GM19023 (cell line): ENCODE measurements at regions not wholly inside any gene's neighbourhood (a gene's known extent, or its start where the extent isn't known, plus 50 kb on each side); places are given as distances from the start of the nearest gene placed in this dataset.

Experiments used
- ATAC-seq: cut with Tn5 transposase; IDR thresholded peaks from one replicate; pipeline ENCODE4 v1.9.1; 2021; ENCODE audit warnings: mild to moderate bottlenecking, moderate library complexity; ENCODE audit not compliant: unreplicated experiment

DNA sequence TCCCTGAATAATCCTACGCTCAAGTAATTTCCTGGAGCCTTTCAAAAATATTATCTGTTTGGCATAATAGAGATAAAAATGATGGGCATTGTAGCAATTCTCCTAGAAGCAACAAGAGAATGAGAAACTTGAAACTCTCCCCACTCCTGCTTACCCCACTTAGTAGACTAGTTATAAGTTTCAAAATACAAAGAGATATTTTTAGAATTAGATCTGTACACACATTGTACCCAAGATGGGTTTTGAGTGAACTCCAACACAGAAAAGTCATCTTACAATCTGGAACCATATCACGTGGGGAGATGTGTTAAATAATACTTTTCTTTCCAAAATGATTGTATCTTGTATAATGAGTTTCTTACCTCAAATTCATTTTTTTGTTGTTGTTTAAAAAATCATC, 484.9 kb downstream of the LPIN1 start:
- no peak for ATAC-seq

GRCh38 chr2:12232876-12233275, 483.9 kb upstream of the TRIB2 start:
- ATAC-seq: no peak

DNA sequence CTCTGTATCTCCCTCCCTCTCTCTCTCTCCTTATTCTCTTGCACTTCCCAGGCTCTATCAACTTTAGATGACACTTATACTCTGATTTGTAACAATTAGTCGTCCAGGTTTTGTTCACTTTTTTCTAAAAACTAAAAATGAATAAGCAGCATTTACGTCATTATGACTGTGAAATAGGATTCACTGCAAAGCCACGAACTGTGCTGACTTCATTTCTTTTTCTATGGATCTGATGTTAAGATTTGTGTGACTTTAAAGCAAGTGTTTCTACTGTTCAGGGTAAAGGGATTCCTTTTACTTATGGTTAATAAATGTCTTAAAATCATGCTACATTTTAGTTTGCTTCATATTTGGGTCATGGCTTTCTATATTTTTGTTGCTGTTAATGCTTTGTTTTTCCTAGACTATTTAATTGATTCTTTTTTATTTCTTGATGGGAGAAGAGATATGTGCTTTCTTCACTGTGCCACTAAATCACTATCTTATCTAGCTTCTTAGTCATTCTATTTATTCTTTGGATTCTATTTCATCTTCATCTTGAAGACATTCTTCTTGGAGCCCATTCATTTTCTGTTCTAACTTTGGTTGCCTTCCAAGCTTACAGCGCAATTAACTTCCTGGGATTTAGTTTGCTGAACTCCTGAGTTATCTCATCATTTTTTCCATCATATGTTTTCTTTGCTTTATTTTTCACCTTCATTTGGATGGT, 480.4 kb upstream of the TRIB2 start:
- no peak for ATAC-seq

DNA sequence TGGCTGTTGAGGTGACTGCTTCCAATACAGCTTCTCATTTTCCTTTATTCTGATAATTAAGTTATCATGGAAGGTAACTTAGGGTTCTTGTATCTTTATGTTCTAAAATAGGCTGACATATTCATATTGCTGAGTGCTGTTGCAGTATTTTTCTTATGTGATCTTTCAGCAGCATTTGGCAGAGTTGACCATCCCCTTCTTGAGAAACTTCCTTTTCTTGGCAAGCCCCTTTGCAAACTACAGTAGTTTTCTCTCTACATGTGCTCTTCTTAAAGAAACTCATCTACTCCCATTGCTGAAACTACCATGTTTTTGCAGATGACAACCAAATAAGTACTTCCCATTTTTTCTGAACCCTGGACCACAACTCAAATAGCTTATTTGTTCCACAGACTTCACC, 476.5 kb upstream of the TRIB2 start:
- no peak for ATAC-seq

DNA sequence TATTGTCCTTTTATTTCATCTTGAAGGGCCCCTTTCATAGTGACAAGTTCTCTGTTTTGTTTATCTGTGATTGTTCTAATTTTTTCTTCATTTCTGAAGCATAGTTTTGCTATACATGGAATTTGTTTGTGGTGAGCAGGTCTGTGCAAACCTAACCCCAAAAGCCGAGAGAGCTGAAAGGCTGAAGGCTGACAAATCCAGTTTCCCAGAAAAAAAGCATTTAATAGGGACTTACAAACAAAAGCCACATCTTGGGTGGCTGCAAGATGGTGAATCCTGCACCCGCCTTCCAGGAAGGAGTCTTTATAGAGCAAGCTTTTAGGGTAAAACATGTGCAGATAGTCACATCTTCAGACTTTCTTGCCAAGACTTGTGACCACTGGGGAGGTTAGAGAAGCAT, 473.4 kb upstream of the TRIB2 start:
- no peak for ATAC-seq

DNA sequence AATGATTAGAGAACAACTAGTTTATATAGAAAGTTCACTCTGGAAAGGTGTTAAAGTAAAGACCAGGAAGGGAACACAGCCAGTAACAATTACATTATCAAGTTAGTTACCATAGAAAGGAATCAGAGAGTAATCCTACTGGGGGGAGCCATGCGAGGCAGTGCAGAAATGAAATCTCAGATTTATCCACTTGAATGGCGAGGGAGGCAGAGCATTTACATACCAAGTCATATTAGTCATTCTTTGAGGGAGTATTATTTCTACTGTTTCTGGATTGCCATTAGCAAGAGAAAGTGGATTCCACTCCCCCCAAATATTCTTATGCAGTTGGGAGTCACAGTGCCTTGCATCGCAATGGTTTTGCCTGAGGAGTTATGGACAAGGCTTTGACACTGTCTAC, 472.7 kb upstream of the TRIB2 start:
- no peak for ATAC-seq

GRCh38 chr2:12251121-12251520, 465.6 kb upstream of the TRIB2 start:
- ATAC-seq: no peak

DNA sequence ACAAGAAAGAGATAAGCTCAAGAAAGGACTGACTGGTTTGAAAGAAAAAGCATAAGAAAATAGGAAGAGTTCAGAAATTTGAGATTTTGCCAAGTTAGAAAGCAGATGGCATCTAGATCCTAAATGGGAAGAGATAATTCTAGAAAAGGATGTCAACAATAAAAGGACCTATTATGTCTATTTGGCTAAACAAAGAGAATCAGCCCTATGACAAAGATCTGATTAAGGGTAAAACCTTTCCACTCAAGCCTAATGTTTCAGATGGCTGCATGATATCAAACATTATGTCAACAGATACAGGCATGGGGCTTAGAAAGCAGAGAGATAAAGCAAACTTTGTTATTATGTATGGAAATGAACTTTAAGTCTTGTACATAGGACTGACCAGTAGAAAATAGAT, 465.0 kb upstream of the TRIB2 start:
- ATAC-seq: no peak

GRCh38 chr2:12253167-12253778, 463.5 kb upstream of the TRIB2 start:
- no peak for ATAC-seq

DNA sequence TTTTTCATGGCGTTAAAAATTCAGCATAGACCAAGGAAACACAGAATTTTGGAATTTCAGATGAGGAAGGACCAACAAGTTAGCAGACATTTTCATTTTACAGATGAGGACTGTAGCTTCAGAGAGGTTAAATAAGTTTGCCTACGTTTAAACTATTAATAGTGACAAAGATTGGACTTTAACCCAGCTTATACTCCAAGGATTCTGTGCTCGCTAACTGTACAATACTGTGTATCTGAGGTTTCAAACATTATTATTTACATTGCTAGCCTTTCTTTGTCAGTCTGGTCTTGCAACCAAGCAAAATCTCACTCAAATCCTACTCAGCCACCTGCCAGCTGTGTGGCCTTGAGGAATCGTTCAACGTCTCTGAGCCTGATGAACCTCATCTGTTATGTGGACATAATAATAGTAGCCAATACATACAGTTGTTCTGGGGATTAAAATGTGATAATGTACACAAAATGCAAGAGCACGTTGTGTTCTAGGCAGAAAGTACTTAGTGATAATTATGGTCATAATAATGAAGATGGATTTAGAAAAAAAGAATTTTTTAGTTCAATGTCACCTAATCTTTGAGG, 462.4 kb upstream of the TRIB2 start:
- no peak for ATAC-seq

GRCh38 chr2:12256206-12256605, 460.5 kb upstream of the TRIB2 start:
- ATAC-seq: no peak

- ATAC-seq: no peak
These were observed 459.3 kb upstream of the TRIB2 start for GRCh38 chr2:12257476-12257875.

- ATAC-seq: no peak
These were observed 457.2 kb upstream of the TRIB2 start for GRCh38 chr2:12259493-12259892.

DNA sequence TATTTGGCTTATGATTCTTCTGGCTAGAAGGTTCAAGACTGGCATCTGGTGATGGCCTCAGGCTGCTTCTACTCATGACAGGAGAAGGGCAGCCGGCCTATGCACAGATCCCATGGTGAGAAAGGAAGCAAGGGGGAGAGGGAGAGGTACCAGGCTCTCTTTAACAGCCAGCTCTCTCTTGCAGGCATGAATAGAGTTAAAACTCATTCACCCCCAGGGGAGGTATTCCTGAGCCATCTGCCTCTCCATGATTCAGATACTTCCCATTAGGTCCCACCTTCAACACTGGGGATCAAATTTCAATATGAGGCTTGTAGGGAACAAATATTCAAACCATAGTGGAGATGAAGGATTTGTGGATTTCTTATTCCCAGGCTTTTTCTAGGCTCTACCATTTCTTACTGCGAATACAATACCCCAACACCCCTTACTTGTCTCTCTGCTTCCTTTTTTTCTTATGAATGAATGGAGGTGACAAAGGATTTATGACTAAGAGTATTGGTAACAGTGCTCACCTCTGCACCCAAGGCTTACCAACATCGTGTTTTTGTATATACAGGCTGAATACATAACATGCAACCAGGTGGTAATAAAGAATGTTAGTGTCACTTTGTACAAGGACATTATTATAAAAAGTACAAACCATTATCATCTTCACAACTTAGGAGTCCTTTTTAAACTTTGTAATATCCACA, 454.6 kb upstream of the TRIB2 start:
- ATAC-seq: no peak

GRCh38 chr2:12262681-12263436, 453.9 kb upstream of the TRIB2 start:
- ATAC-seq: no peak

- no peak for ATAC-seq
These were observed 453.0 kb upstream of the TRIB2 start for GRCh38 chr2:12263730-12264129.

GRCh38 chr2:12264146-12264545, 452.6 kb upstream of the TRIB2 start:
- no peak for ATAC-seq

DNA sequence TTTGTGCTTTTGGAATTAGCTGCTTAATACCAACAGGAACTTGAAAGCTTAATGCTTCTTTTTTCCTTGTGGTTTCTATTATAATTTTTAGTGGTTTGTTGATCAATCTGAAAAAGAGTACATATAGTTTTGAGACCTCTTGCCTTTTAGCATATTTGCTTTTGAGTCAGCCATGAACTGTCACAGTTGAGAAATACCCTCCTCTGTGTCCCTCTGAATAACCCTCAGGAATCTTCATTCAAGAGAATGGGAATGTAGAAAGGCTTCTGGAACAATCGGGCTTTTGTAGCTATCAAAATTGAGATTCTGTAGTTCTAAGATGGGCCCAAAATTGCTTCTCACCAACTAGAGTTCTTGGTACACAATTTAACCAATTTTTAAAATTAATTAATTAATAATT, 451.1 kb upstream of the TRIB2 start:
- no peak for ATAC-seq

GRCh38 chr2:12267042-12267441, 449.7 kb upstream of the TRIB2 start:
- no peak for ATAC-seq

DNA sequence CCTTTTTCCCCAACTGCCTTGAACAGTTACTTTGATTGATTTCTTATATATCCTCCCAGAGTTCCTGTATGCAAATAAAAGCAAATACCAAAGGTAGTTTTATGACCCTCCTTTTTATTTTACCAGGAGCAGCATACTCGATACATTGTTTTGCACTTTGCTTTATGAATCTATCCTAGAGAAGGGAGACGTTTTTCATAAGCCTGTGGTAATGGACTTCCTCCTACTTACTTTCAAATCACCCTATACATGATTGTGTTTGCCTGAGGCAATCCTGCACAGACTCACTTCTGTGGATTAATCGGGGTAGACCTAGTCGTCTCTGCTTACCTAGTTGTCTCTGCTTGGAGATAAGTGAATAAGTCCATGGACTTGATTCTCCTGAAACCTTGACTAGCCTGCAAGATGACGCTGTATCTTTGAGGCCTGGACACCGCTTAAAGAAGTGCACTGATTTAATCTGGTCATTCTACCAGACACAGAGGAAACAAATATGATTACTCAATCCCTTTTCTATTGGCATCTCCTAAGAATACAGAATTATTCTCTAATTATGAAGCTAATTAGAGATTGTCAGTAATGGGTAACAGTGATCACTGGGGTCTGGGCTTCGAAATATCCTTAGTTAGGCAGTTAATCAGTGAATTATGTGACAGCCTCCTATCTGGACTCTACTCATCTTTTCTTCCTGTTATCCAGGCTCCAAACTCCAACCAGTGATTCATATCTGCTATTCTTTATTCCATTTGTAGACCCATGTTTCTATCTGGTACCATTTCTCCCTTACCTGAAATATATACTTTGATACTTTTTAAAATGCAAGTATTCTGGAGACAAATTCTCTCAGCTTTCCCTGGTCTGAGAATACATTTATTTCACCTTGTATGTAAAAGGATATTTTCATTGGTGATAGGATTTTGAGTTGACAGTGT, 447.4 kb upstream of the TRIB2 start:
- ATAC-seq: no peak
